HG03378 (cell line): ENCODE measurements at regions not wholly inside any gene's neighbourhood (a gene's known extent, or its start where the extent isn't known, plus 50 kb on each side); places are given as distances from the start of the nearest gene placed in this dataset.
"Not testable (repeated sequence)": the region's sequence is repeated elsewhere in the genome, so short reads cannot be mapped to it uniquely, and the experiment has no call there.

ENCODE experiments used
- ATAC-seq: cut with Tn5 transposase; IDR thresholded peaks from one replicate; pipeline ENCODE4 v1.9.1; 2021; ENCODE audit warnings: mild to moderate bottlenecking, moderate library complexity; ENCODE audit not compliant: unreplicated experiment

- no peak for ATAC-seq
These were observed 231.6 kb upstream of the CWC22 start for GRCh38 chr2:180238729-180239128.

- not testable (repeated sequence) for ATAC-seq
These were observed 229.0 kb upstream of the CWC22 start for GRCh38 chr2:180236061-180236460.

GRCh38 chr2:180235506-180235905, 228.4 kb upstream of the CWC22 start:
- not testable (repeated sequence) for ATAC-seq

- ATAC-seq: not testable (repeated sequence)
These were observed 227.9 kb upstream of the CWC22 start for GRCh38 chr2:180234991-180235390.

- no peak for ATAC-seq
These were observed 223.9 kb upstream of the CWC22 start for GRCh38 chr2:180231015-180231414.

GRCh38 chr2:180227461-180227860, 220.4 kb upstream of the CWC22 start:
- ATAC-seq: no peak

- ATAC-seq: no peak
These were observed 218.0 kb upstream of the CWC22 start for GRCh38 chr2:180225118-180225517.

GRCh38 chr2:180222644-180223043, 215.5 kb upstream of the CWC22 start:
- no peak for ATAC-seq

GRCh38 chr2:180219491-180219890, 212.4 kb upstream of the CWC22 start:
- no peak for ATAC-seq

- no peak for ATAC-seq
These were observed 201.7 kb upstream of the CWC22 start for GRCh38 chr2:180208841-180209240.

- ATAC-seq: no peak
These were observed 198.6 kb upstream of the CWC22 start for GRCh38 chr2:180205621-180206235.

- ATAC-seq: no peak
These were observed 196.9 kb upstream of the CWC22 start for GRCh38 chr2:180203972-180204371.

GRCh38 chr2:180202467-180202951, 195.4 kb upstream of the CWC22 start:
- no peak for ATAC-seq

- ATAC-seq: peak; percentile 44
These were observed 189.4 kb upstream of the CWC22 start for GRCh38 chr2:180196419-180196977.

GRCh38 chr2:180195847-180196246, 188.8 kb upstream of the CWC22 start:
- ATAC-seq: no peak

GRCh38 chr2:180191432-180192124, 184.5 kb upstream of the CWC22 start:
- no peak for ATAC-seq

GRCh38 chr2:180190851-180191250, 183.8 kb upstream of the CWC22 start:
- no peak for ATAC-seq

GRCh38 chr2:180187611-180188010, 180.5 kb upstream of the CWC22 start:
- ATAC-seq: no peak

GRCh38 chr2:180184506-180184905, 177.4 kb upstream of the CWC22 start:
- ATAC-seq: no peak

GRCh38 chr2:180180511-180180910, 173.4 kb upstream of the CWC22 start:
- no peak for ATAC-seq

- ATAC-seq: no peak
These were observed 170.4 kb upstream of the CWC22 start for GRCh38 chr2:180177534-180177933.

- no peak for ATAC-seq
These were observed 168.6 kb upstream of the CWC22 start for GRCh38 chr2:180175736-180176135.
